HG03060 (cell line): ENCODE measurements at regions not wholly inside any gene's neighbourhood (a gene's known extent, or its start where the extent isn't known, plus 50 kb on each side); places are given as distances from the start of the nearest gene placed in this dataset.
"Not testable (repeated sequence)": the region's sequence is repeated elsewhere in the genome, so short reads cannot be mapped to it uniquely, and the experiment has no call there.

Experiments
- ATAC-seq: cut with Tn5 transposase; IDR thresholded peaks from one replicate; pipeline ENCODE4 v1.9.1; 2021; ENCODE audit warnings: low read depth, moderate number of reproducible peaks; ENCODE audit not compliant: unreplicated experiment

GRCh38 chr12:126937431-126937830 lies 1329.5 kb upstream of the TMEM132C start:
- no peak for ATAC-seq

DNA sequence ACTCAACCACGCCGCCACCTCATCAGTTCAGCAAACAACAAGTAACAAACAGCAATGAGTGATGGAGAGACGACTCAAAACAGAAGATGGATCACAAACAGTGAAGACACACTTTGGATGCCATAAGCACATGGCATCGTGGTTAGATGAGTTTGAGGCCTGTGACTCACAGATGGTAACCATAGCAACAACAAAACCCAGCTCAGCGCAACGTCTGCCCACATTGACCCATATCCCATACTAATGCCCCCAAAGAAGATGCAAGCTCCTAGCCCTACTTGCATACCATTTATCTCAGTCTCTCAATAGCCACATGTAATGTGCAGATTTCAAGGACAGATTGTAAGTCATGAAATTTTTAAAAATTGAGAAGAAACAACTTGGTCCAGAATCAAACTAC lies 1322.3 kb upstream of the TMEM132C start:
- ATAC-seq = no peak

- ATAC-seq = not testable (repeated sequence)
Observed at GRCh38 chr12:126946958-126947357, 1320.0 kb upstream of the TMEM132C start.

- no peak for ATAC-seq
Observed at GRCh38 chr12:126949558-126949957, 1317.4 kb upstream of the TMEM132C start.

DNA sequence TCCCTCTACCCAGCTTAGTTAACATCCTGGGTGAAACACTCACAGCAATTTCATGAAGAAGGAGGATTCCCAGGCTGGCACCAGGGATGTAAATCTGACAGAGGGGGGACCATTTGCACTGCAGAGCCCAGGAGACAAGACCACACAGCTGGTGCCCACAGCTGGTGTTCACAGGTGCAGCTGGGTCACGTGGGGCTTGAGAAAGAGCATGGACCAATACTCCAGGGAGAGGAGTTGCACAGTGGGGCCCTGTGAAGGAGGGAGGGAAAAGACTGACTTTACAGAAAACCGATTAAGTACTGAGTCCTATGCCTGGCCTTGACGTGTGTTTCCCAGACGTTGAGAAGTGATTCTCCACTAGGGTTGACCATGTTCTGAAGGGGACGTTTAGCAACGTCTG lies 1316.7 kb upstream of the TMEM132C start:
- ATAC-seq = no peak

- no peak for ATAC-seq
Observed at GRCh38 chr12:126952096-126953007, 1314.6 kb upstream of the TMEM132C start.

DNA sequence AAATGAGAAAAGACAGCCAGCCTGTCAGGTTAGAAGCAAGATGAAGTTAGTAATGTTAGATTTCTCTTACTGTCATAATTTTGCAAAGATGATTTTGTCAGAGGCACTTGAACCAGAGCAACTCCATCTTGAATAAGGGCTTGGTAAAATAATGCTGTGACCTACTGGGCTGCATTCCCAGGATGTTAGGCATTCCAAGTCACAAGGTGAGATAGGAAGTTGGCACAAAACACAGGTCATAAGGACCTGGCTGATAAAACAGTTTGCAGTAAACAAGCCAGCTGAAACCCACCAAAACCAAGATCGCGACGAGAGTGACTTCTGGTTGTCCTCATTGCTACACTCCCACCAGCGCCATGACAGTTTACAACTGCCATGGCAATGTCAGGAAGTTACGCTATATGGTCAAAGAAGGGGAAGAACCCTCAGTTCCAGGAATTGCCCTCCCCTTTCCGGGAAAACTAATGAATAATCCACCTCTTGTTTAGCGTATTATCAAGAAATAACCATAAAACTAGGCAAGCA lies 1313.5 kb upstream of the TMEM132C start:
- no peak for ATAC-seq

DNA sequence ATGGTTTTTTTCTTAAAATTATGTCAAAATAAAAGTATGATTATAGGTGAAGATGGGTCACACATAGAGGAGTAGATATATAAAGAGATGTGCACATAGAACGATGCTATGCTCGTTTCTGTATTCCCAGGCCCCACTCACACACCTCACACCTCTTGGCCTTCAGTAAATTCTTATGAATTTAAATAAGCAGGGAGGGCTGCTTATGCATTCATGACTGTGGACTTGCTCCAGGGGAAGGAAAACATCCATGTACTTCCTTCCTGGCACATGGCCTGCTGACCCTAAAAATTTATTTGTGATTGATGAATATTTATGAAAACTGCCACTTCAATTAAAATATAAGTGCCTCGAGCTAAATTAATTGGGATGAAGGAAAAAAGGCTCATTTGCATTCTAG lies 1306.7 kb upstream of the TMEM132C start:
- no peak for ATAC-seq

DNA sequence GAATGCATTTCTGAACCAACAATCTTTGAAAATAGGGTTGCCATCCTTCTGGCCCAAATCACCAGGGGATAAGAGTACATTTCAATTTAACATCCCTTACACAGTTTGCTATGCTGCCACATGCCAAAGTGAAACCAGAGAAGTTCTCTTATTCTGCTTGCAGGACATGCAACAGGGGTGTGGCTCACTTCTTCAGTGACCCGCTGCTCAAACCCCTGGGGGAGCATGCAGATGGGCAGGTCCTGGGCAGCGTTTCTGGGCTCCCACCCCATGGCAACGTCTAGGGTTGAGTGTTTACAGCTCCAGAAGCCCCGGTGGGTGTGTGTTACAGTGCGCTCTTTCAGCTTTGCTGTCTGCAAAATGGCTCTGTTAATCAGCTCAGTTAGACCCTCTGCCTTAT lies 1306.3 kb upstream of the TMEM132C start:
- no peak for ATAC-seq

GRCh38 chr12:126963825-126964224 lies 1303.1 kb upstream of the TMEM132C start:
- ATAC-seq = no peak

- no peak for ATAC-seq
Observed at GRCh38 chr12:126966498-126966897, 1300.5 kb upstream of the TMEM132C start.

GRCh38 chr12:126967152-126967551 lies 1299.8 kb upstream of the TMEM132C start:
- ATAC-seq = no peak

GRCh38 chr12:126974779-126975178 lies 1292.2 kb upstream of the TMEM132C start:
- no peak for ATAC-seq

GRCh38 chr12:126976579-126976978 lies 1290.4 kb upstream of the TMEM132C start:
- no peak for ATAC-seq

DNA sequence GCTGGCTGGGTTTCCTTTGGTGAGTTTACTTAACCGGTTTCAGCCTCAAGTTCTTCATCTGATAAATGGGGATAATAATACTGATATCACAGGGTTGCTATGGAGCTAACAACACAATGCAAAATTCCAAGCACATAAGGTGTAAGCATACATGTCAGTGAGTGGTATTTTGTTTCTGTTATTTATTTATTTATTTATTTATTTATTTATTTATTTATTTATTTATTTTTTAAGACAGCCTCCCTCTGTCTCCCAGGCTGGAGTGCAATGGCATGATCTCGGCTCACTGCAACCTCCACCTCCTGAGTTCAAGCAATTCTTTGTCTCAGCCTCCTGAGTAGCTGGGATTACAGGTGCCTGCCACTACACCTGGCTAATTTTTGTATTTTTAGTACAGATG lies 1287.4 kb upstream of the TMEM132C start:
- not testable (repeated sequence) for ATAC-seq

GRCh38 chr12:126982707-126983106 lies 1284.3 kb upstream of the TMEM132C start:
- ATAC-seq = no peak

GRCh38 chr12:126983735-126984134 lies 1283.2 kb upstream of the TMEM132C start:
- not testable (repeated sequence) for ATAC-seq

DNA sequence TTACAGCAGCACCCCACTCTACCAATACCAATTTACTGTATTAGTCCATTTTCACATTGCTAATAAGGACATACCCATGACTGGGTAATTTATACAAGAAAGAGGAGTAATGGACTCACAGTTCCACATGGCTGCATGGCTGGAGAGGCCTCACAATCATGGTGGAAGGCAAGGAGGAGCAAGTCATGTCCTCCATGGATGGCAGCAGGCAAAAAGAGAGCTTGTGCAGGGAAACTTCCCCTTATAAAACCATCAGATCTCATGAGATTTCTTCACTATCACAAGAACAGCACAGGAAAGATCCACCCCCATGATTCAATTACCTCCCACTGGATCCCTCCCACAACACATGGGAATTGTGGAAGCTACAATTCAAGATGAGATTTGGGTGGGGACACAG lies 1281.3 kb upstream of the TMEM132C start:
- ATAC-seq = not testable (repeated sequence)

DNA sequence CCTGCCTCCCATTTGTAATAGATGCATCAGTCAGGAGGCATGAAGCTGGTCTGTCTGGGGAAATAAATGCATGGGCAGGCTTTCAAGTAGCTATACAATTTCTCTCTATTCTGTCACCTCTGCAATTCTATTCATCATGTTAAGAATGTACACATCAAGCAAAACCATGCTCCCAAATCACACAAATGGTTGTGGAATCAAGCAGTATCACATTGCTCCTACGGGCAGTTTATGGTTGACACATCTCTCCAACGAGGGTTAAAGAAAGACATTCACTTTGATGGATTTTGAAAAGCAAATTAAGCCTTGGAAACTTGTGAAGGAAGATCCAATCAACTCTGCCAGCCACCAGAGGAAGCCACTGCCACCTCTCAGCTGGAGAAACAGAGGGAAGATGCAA lies 1277.4 kb upstream of the TMEM132C start:
- no peak for ATAC-seq

DNA sequence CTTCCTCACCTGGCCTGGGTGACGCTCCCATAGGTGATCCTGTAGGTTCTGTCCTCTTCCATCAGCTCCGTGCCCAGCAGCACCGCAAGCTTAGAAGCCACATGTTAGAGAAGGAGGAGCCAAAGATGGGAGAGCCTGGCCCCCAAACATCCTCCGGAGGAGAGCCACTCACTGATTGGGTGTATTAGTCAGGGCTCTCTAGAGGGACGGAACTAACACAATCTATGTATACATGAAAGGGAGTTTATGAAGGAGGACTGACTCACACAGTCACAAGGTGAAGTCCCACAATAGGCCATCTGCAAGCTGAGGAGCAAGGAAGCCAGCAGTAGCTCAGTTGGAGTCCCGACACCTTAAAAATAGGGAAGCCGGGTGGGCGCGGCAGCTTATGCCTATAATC lies 1273.1 kb upstream of the TMEM132C start:
- ATAC-seq = no peak

DNA sequence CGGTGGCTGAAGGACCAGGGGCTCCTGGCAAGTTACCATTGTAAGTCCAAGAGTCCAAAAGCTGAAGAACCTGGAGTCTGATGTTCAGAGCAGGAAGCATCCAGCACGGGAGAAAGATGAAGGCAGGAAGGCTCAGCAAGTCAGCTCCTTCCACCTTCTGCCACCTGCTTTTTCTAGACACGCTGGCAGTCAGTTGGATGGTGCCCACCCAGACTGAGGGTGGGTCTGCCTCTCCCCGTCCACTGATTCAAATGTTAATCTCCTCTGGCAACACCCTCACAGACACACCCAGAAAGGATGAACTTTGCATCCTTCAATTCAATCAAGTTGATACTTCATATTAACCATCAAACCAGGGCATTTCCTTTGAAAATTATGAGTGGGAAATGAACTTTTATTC lies 1272.4 kb upstream of the TMEM132C start:
- ATAC-seq = no peak

- no peak for ATAC-seq
Observed at GRCh38 chr12:126998031-126998430, 1268.9 kb upstream of the TMEM132C start.
